HUDEP-2 (cell line): ENCODE measurements at regions not wholly inside any gene's neighbourhood (a gene's known extent, or its start where the extent isn't known, plus 50 kb on each side); places are given as distances from the start of the nearest gene placed in this dataset.
"Not testable (repeated sequence)": the region's sequence is repeated elsewhere in the genome, so short reads cannot be mapped to it uniquely, and the experiment has no call there.

Experiments
- DNase-seq, 76 experiments: peaks; one replicate each; lab custom pipeline; 2025; ENCODE audit not compliant: unreplicated experiment in 76 of 76; lab: John Stamatoyannopoulos, UW

DNA sequence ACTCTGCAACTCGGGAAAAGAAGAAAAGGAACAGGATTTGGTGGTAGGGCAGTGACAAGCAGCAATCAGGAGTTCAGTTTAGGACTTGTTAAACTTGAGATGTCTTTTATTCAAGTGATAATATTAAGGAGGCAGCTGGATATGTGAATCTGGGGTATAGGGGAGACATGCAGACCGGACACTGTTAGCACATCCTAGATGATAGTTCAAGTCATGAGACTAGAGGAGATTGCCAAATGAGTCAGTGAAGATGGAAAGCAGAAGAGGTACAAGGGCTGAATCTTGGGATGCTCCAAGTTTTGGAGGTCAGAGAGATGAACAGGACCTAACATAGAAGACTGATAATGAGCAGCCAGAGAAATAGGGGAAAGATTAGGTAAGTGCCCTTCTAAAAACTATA, 69.5 kb upstream of the PSME4 start:
- DNase-seq, result no peak

DNA sequence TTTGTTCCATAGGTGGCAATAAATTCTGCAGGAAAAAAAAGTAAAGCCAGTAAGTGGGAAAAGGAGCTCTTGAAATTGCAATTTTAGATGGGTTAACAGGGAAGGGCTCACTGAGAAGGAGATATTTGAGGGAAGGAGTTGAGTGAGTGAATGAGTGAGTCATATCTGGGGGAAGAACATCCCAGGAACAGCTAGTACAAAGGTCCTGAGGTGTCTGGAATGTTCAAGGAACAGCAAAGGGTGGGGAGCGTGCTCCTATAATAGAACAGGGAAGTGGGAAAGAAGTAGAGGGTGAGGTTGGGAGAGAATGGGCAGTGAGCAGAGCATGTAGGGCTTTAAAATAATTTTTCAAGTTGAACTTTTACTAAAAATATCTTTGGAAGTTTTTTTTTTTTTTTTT, 68.0 kb upstream of the PSME4 start:
- no peak for DNase-seq

DNA sequence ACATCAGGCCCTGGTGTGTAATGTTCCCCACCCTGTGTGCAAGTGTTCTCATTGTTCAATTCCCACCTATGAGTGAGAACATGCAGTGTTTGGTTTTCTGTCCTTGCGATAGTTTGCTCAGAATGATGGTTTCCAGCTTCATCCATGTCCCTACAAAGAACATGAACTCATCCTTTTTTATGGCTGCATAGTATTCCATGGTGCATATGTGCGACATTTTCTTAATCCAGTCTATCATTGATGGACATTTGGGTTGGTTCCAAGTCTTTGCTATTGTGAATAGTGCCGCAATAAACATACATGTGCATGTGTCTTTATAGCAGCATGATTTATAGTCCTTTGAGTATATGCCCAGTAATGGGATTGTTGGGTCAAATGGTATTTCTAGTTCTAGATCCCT, 60.5 kb upstream of the PSME4 start:
- DNase-seq, result not testable (repeated sequence)

DNA sequence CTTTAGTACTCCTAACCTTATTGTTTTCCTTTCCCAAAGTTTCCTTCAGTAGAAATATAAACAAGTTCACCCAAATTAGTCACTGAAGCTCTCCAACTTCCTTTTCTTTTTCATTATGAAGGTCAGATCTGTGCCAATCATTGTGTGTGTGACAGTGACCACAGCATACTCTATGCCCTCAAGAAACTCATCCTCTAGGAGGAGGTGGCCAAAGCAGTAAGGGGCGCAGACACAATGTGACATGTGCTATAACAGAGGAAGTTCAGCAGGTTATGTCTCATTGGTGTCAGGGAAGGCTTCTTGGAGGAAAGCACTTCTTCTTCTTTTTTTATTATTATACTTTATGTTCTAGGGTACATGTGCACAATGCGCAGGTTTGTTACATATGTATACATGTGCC, 60.0 kb upstream of the PSME4 start:
- no peak for DNase-seq

DNA sequence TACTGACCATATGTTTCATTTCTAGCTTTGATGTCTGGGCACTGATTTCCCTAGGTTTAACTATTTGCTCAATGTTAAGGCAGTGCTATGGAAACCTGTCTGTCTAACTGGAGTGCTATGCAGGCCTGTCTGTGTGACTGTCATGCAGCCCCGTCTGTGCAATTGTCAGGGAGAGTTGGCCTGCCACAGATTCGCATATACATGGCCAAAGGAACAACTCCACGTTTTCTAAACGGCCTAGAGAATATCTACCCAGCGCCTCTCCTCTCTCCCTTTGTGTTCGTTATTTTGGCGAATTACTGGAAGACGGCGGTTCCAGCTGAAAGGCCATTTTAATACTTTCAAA, 59.6 kb upstream of the PSME4 start:
- DNase-seq, result no peak

DNA sequence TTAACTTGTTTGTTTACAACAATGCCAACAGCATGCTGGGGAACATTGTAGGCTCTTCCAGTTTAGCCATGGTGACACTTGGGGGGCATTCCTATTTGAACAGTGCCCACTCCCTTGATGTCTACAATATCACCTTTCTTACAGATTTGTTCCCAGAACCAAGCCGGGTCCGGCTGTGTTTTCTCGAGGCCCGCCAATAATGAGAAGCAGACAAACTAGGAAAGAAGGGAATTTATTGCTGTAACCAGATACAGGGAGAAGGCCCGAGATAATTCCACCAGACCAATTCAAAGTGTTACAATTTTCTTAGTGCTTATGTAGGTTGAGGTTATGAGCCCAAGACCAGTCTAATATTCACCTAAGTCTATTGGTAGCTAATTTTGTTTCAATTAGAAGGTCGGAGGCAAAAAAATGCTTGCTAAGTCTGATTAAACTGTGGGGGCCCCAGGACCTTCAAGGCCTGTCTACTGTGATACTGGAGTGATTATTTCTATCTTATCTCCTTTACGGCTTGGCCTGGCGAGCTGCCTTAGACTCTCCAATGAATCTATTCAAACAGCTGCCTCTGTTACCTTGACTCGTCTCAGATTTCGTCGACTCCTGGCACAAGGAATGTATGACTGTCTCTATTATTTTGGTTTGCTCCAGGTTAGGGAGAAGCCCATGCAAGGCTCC, 59.1 kb upstream of the PSME4 start:
- peak in 69 of 76 experiments; percentile 2 to 69 (median 36) for DNase-seq

DNA sequence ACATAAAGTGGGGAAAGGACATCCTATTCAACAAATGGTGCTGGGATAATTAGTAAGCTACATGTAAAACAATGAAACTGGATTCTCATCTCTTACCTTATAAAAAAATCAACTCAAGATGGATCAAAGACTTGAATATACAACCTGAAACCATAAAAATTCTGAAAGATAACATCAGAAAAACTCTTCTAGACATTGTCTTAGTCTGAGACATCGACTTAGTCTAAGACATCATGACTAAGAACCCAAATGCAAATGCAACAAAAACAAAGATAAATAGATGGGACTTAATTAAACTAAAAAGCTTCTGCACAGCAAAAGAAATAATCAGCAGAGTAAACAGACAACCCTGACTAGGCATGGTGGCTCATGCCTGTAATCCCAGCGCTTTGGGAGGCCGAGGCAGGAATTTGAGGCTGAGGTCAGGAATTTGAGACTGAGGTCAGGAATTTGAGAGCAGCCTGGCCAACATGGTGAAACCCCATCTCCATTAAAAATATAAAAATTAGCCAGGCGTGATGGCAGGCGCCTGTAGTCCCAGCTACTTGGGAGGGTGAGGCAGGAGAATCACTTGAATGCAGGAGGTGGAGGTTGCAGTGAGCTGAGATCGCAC, 54.8 kb upstream of the PSME4 start:
- not testable (repeated sequence) for DNase-seq

DNA sequence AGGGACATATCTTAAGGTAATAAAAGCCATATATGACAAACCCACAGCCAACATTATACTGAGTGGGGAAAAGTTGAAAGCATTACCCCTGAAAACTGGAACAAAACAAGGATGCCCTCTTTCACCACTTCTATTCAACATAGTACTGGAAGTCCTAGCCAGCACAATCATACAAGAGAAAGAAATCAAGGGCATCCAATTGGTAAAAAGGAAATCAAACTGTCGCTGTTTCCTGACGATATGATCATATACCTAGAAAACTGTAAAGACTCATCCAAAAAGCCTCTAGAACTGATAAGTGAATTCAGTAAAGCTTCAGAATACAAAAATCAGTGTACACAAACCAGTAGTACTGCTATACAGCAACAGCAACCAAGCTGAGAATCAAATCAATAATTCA, 53.8 kb upstream of the PSME4 start:
- DNase-seq, result no peak

DNA sequence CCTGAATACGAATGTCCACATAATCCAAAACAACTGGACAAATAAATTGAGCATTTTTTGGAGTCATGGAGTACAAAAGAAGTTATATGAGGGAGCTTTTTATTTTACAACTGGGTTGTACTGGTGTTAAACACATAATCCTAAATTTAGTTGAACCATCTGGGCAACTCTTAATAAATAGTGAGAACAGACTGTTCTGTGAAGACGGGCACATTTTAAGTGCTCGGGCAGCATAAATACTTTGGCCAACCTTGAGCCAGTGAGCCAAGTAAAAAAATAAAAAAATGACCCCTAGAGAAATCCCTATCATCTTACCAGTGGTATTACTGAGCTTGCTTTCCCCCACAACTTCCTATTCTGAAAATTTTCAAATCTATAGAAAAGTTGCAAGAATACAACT, 50.9 kb upstream of the PSME4 start:
- no peak for DNase-seq

DNA sequence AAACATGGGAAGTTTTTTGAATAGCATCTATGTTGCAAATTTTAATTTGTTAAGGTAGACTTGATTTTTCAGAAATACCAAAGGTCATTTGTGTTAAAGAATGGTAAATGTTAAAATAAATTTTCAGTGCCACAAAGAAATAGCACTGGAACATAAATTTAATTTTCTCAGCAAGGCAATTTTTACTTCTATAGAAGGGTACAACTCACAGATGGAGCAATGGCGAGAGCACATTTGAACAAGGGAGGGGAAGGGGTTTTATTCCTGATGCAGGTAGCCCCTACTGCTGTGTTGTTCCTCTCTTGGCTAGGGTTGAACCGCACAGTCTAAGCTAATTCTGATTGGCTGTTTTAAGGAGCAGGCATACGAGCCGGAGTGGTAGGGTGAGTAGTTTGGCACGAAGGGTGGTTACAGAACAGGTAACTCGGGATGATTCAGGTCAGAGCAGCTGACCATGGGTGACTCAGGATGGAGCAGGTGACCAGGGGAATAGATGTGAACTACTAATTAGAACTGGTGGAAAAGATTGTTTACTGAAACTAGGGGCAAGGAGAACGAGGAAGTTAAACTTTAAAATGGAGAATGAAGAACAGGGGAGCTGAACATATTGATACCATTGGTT, 50.1 kb upstream of the PSME4 start:
- DNase-seq, result no peak
